ENCODE measurements at regions not wholly inside any gene's neighbourhood (a gene's known extent, or its start where the extent isn't known, plus 50 kb on each side); places are given as distances from the start of the nearest gene placed in this dataset.

- no peaks in the 10 kb centered on the region for H3K9me3 ChIP-seq (ENCODE audit: low read length)
- no peak overlapping the region for H3K4me3 ChIP-seq (ENCODE audit: low read depth in 1 of 2, low read length in 2 of 2)
- no peak overlapping the region for H3K9ac ChIP-seq (ENCODE audit: low read length)
- H3K36me3 ChIP-seq (ENCODE audit: insufficient read depth, low read length) = no peaks in the 10 kb centered on the region
- peaks cover 12% of the 10 kb centered on the region for H3K4me1 ChIP-seq (ENCODE audit: insufficient read depth, low read length)
- H3K27me3 ChIP-seq (ENCODE audit: control insufficient read depth in 1 of 2, insufficient read depth in 2 of 2, low read length in 2 of 2) = no peaks in the 10 kb centered on the region
- H3K27ac ChIP-seq (ENCODE audit: low read depth, low read length) = no peak overlapping the region
Observed at GRCh38 chr18:75656035-75656434, 228.5 kb upstream of the SMIM21 start.

- H3K9ac ChIP-seq (ENCODE audit: low read length) = no peak overlapping the region
- peaks cover 12% of the 10 kb centered on the region for H3K4me1 ChIP-seq (ENCODE audit: insufficient read depth, low read length)
- H3K36me3 ChIP-seq (ENCODE audit: insufficient read depth, low read length) = no peaks in the 10 kb centered on the region
- no peaks in the 10 kb centered on the region for H3K27me3 ChIP-seq (ENCODE audit: control insufficient read depth in 1 of 2, insufficient read depth in 2 of 2, low read length in 2 of 2)
- no peak overlapping the region for H3K27ac ChIP-seq (ENCODE audit: low read depth, low read length)
- H3K9me3 ChIP-seq (ENCODE audit: low read length) = no peaks in the 10 kb centered on the region
- H3K4me3 ChIP-seq (ENCODE audit: low read depth in 1 of 2, low read length in 2 of 2) = no peak overlapping the region
Observed at GRCh38 chr18:75654851-75655751, 227.6 kb upstream of the SMIM21 start.

- H3K36me3 ChIP-seq (ENCODE audit: insufficient read depth, low read length) = no peaks in the 10 kb centered on the region
- no peak overlapping the region for H3K9ac ChIP-seq (ENCODE audit: low read length)
- no peaks in the 10 kb centered on the region for H3K27me3 ChIP-seq (ENCODE audit: control insufficient read depth in 1 of 2, insufficient read depth in 2 of 2, low read length in 2 of 2)
- peaks cover 12% of the 10 kb centered on the region for H3K4me1 ChIP-seq (ENCODE audit: insufficient read depth, low read length)
- H3K9me3 ChIP-seq (ENCODE audit: low read length) = no peaks in the 10 kb centered on the region
- H3K4me3 ChIP-seq (ENCODE audit: low read depth in 1 of 2, low read length in 2 of 2) = no peak overlapping the region
- no peak overlapping the region for H3K27ac ChIP-seq (ENCODE audit: low read depth, low read length)
Observed at GRCh38 chr18:75654386-75654785, 226.9 kb upstream of the SMIM21 start.

DNA sequence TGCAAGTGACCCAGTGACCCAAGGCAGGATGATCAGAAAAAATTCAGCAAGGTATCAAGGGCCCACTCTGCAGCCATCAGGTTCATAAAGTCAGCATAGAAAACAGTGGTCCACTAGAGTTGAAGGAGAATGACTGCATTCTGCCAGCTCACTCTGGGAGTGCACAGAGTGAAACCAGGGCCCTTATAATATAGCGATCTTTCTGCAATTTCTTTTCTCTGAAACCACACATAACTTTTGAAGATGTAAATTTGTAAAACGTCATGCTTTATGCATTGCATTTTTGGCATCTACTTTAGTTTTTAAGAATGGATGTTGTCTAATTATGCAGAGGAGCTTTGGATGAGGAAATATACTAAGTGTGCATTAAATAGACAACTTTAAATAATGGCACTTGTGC, 225.0 kb upstream of the SMIM21 start:
- Histone ChIP-seq H3K27ac (ENCODE audit: low read depth, low read length) (no peak overlapping the region), H3K4me3 (ENCODE audit: low read depth in 1 of 2, low read length in 2 of 2) (no peak overlapping the region), H3K27me3 (ENCODE audit: control insufficient read depth in 1 of 2, insufficient read depth in 2 of 2, low read length in 2 of 2) (no peaks in the 10 kb centered on the region), H3K36me3 (ENCODE audit: insufficient read depth, low read length) (no peaks in the 10 kb centered on the region), H3K9me3 (ENCODE audit: low read length) (no peaks in the 10 kb centered on the region), H3K4me1 (ENCODE audit: insufficient read depth, low read length) (peaks cover 12% of the 10 kb centered on the region), H3K9ac (ENCODE audit: low read length) (no peak overlapping the region)

GRCh38 chr18:75644871-75645270, 217.4 kb upstream of the SMIM21 start:
- H3K9me3 ChIP-seq (ENCODE audit: low read length) = no peaks in the 10 kb centered on the region
- H3K27ac ChIP-seq (ENCODE audit: low read depth, low read length) = no peak overlapping the region
- no peak overlapping the region for H3K4me3 ChIP-seq (ENCODE audit: low read depth in 1 of 2, low read length in 2 of 2)
- no peaks in the 10 kb centered on the region for H3K36me3 ChIP-seq (ENCODE audit: insufficient read depth, low read length)
- H3K27me3 ChIP-seq (ENCODE audit: control insufficient read depth in 1 of 2, insufficient read depth in 2 of 2, low read length in 2 of 2) = no peaks in the 10 kb centered on the region
- peaks cover 3% of the 10 kb centered on the region for H3K4me1 ChIP-seq (ENCODE audit: insufficient read depth, low read length)
- no peak overlapping the region for H3K9ac ChIP-seq (ENCODE audit: low read length)

GRCh38 chr18:75643083-75643482, 215.6 kb upstream of the SMIM21 start:
- Histone ChIP-seq H3K27ac (ENCODE audit: low read depth, low read length) (no peak overlapping the region), H3K36me3 (ENCODE audit: insufficient read depth, low read length) (no peaks in the 10 kb centered on the region), H3K9ac (ENCODE audit: low read length) (no peak overlapping the region), H3K4me3 (ENCODE audit: low read depth in 1 of 2, low read length in 2 of 2) (no peak overlapping the region), H3K4me1 (ENCODE audit: insufficient read depth, low read length) (peaks cover 16% of the 10 kb centered on the region), H3K27me3 (ENCODE audit: control insufficient read depth in 1 of 2, insufficient read depth in 2 of 2, low read length in 2 of 2) (no peaks in the 10 kb centered on the region), H3K9me3 (ENCODE audit: low read length) (no peaks in the 10 kb centered on the region)

GRCh38 chr18:75639472-75639831, 211.9 kb upstream of the SMIM21 start:
- Histone ChIP-seq H3K27me3 (ENCODE audit: control insufficient read depth in 1 of 2, insufficient read depth in 2 of 2, low read length in 2 of 2) (no peaks in the 10 kb centered on the region), H3K4me1 (ENCODE audit: insufficient read depth, low read length) (peaks cover 22% of the 10 kb centered on the region), H3K9ac (ENCODE audit: low read length) (no peak overlapping the region), H3K36me3 (ENCODE audit: insufficient read depth, low read length) (no peaks in the 10 kb centered on the region), H3K27ac (ENCODE audit: low read depth, low read length) (peak overlapping the region; percentile 93), H3K4me3 (ENCODE audit: low read depth in 1 of 2, low read length in 2 of 2) (peak overlapping the region in 1 of 2 donors; percentile 66), H3K9me3 (ENCODE audit: low read length) (no peaks in the 10 kb centered on the region)

DNA sequence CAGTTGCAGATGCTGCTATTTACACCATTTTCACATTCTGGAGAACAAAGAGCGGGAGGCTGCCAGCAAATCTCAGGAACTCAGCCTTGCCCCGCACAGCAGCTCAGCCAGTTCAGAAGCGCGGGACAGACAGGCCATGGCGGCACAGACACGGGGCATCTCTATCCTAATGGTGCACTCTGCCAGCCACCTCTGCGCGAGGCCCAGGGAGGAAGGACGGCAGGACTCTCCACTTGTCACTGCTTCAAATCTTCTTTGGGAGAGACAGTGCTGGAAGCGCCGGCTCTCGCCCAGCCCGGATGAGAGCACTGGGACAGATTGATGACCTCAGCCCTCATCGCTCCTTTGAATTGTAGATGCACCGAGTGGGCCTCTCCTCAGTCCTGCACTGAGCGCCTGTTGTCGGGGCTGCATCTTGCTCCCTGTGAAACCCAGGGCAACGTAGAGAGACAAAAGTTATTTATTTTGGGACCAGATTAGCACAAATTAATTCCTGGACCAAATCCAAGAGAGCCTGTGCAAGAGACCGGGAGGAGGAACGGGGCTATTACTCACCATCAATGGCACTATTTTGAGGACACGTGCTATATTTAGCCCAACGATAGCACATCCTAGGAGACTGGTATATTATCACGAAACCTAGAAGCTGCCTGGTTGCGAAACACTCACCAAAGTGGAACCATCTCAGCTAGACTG, 211.4 kb upstream of the SMIM21 start:
- Histone ChIP-seq H3K36me3 (ENCODE audit: insufficient read depth, low read length) (no peaks in the 10 kb centered on the region), H3K27me3 (ENCODE audit: control insufficient read depth in 1 of 2, insufficient read depth in 2 of 2, low read length in 2 of 2) (no peaks in the 10 kb centered on the region), H3K4me3 (ENCODE audit: low read depth in 1 of 2, low read length in 2 of 2) (peak overlapping the region; percentile 50 to 66), H3K9ac (ENCODE audit: low read length) (no peak overlapping the region), H3K9me3 (ENCODE audit: low read length) (no peaks in the 10 kb centered on the region), H3K4me1 (ENCODE audit: insufficient read depth, low read length) (peaks cover 22% of the 10 kb centered on the region), H3K27ac (ENCODE audit: low read depth, low read length) (peak overlapping the region; percentile 93)

- Histone ChIP-seq H3K4me3 (ENCODE audit: low read depth in 1 of 2, low read length in 2 of 2) (peak overlapping the region; percentile 50 to 66), H3K9me3 (ENCODE audit: low read length) (no peaks in the 10 kb centered on the region), H3K9ac (ENCODE audit: low read length) (no peak overlapping the region), H3K4me1 (ENCODE audit: insufficient read depth, low read length) (peaks cover 22% of the 10 kb centered on the region), H3K36me3 (ENCODE audit: insufficient read depth, low read length) (no peaks in the 10 kb centered on the region), H3K27ac (ENCODE audit: low read depth, low read length) (peak overlapping the region; percentile 93), H3K27me3 (ENCODE audit: control insufficient read depth in 1 of 2, insufficient read depth in 2 of 2, low read length in 2 of 2) (no peaks in the 10 kb centered on the region)
Observed at GRCh38 chr18:75638223-75638775, 210.8 kb upstream of the SMIM21 start.

DNA sequence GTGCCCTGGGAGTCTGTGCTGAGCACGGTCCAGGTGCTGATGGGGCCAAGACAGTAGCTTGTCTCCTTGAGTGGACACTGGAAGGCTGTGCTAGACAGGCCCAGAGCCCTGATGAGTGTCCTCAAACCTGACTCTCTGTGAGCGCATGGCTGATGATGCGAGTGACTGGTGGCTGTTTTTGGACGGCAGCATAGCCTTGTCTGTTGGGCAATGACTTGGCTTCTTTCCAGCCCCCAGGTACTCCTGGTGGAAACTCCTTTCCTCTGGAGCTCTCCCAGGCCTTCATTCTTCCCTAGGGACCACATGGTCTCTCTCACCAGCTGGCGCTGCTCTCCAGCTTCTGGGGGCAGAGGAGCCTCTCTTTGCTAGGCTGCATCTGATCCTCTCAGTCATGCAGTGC, 207.6 kb upstream of the SMIM21 start:
- Histone ChIP-seq H3K27me3 (ENCODE audit: control insufficient read depth in 1 of 2, insufficient read depth in 2 of 2, low read length in 2 of 2) (no peaks in the 10 kb centered on the region), H3K9ac (ENCODE audit: low read length) (no peak overlapping the region), H3K9me3 (ENCODE audit: low read length) (no peaks in the 10 kb centered on the region), H3K27ac (ENCODE audit: low read depth, low read length) (no peak overlapping the region), H3K36me3 (ENCODE audit: insufficient read depth, low read length) (no peaks in the 10 kb centered on the region), H3K4me3 (ENCODE audit: low read depth in 1 of 2, low read length in 2 of 2) (no peak overlapping the region), H3K4me1 (ENCODE audit: insufficient read depth, low read length) (peaks cover 21% of the 10 kb centered on the region)

DNA sequence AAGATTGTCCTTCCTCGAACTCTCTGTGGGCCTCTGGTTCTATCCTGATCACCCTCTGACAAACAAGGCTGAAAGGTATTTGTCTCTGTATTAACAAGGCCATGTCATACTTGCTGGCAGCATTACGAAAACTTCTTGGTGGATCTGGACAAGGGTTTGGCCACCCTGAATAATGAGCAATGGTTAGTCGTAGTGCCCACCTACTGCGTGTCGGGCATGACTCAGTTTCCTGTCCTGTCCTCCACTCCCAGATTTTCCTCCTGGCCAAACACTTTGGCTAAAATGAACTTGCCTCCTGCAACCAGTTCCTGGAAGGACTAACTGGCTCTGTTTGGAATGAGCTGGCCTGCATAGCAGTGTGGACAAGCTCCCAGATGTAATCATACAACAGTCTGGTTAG, 198.5 kb upstream of the SMIM21 start:
- Histone ChIP-seq H3K27ac (ENCODE audit: low read depth, low read length) (no peak overlapping the region), H3K9ac (ENCODE audit: low read length) (no peak overlapping the region), H3K27me3 (ENCODE audit: control insufficient read depth in 1 of 2, insufficient read depth in 2 of 2, low read length in 2 of 2) (no peaks in the 10 kb centered on the region), H3K9me3 (ENCODE audit: low read length) (no peaks in the 10 kb centered on the region), H3K4me1 (ENCODE audit: insufficient read depth, low read length) (no peaks in the 10 kb centered on the region), H3K4me3 (ENCODE audit: low read depth in 1 of 2, low read length in 2 of 2) (no peak overlapping the region), H3K36me3 (ENCODE audit: insufficient read depth, low read length) (no peaks in the 10 kb centered on the region)
